ENCODE measurements at regions not wholly inside any gene's neighbourhood (a gene's known extent, or its start where the extent isn't known, plus 50 kb on each side); places are given as distances from the start of the nearest gene placed in this dataset.

GRCh38 chr7:91491868-91492267 is 227.6 kb downstream of the FZD1 start:
- no peak for TF ChIP-seq POLR2A (IDR thresholded peaks at IDR 0.05; ENCODE audit: low read depth, low read length)
- no peak for TF ChIP-seq POLR2AphosphoS5 (IDR thresholded peaks at IDR 0.05; ENCODE audit: low read depth, low read length)

Data from GM12892 (cell line).